HepG2 (cell line): ENCODE measurements at regions not wholly inside any gene's neighbourhood (a gene's known extent, or its start where the extent isn't known, plus 50 kb on each side); places are given as distances from the start of the nearest gene placed in this dataset.
A peak's percentile ranks its signal among the peaks of the same experiment; 100 is the strongest.

ENCODE experiments used
- AGO1 ChIP-seq: fragments of 200-400 bp; formaldehyde crosslinking; IDR thresholded peaks from 2 replicates; pipeline ENCODE4 v1.6.1; 2017; ENCODE audit warnings: mild to moderate bottlenecking, low read depth, low read length, moderate library complexity; ENCODE audit not compliant: poor library complexity, severe bottlenecking
- MEIS2 ChIP-seq: sonication (generic); formaldehyde crosslinking; IDR thresholded peaks from 2 replicates; pipeline ENCODE4 v1.9.0; 2021; ENCODE audit warnings: mild to moderate bottlenecking, missing genetic modification reagents
- NBN ChIP-seq: fragments of 450-650 bp; conservative IDR thresholded peaks from 2 replicates; pipeline ENCODE4 v1.6.1; 2017
- NFAT5 ChIP-seq: sonication (generic); formaldehyde crosslinking; IDR thresholded peaks from 2 replicates; pipeline ENCODE4 v1.4.0; 2020; ENCODE audit warnings: missing genetic modification reagents
- RBM22 ChIP-seq: fragments of 200-400 bp; formaldehyde crosslinking; optimal IDR thresholded peaks from 2 replicates; pipeline ENCODE3; 2017; ENCODE audit warnings: mild to moderate bottlenecking, low read length, moderate library complexity
- RCOR2 ChIP-seq: IDR thresholded peaks from 2 replicates; pipeline ENCODE4 v1.6.1; 2016; ENCODE audit warnings: missing biosample characterization, missing genetic modification reagents
- ZNF792 ChIP-seq: IDR thresholded peaks from 2 replicates; pipeline ENCODE4 v1.6.1; 2016
- TF ChIP-seq, protein P1 (sequence below): sonication (generic); formaldehyde crosslinking; IDR thresholded peaks from 2 replicates; pipeline ENCODE4 v1.9.0; 2022; ENCODE audit warnings: missing genetic modification reagents, mild to moderate bottlenecking, borderline replicate concordance
- TF ChIP-seq, protein P2 (sequence below): sonication (generic); formaldehyde crosslinking; IDR thresholded peaks from 2 replicates; pipeline ENCODE4 v1.5.0; 2020; ENCODE audit warnings: missing genetic modification reagents
- TF ChIP-seq, protein P3 (sequence below): sonication (generic); formaldehyde crosslinking; IDR thresholded peaks from 2 replicates; pipeline ENCODE4 v1.4.0; 2020; ENCODE audit warnings: missing genetic modification reagents, mild to moderate bottlenecking, borderline replicate concordance
- TF ChIP-seq, protein P4 (sequence below): sonication (generic); formaldehyde crosslinking; IDR thresholded peaks from 2 replicates; pipeline ENCODE4 v1.9.0; 2021; ENCODE audit warnings: missing genetic modification reagents, borderline replicate concordance

GRCh38 chr21:39033878-39034589, 149.2 kb downstream of the PSMG1 start (continued):
- TF ChIP-seq, protein P1, sequence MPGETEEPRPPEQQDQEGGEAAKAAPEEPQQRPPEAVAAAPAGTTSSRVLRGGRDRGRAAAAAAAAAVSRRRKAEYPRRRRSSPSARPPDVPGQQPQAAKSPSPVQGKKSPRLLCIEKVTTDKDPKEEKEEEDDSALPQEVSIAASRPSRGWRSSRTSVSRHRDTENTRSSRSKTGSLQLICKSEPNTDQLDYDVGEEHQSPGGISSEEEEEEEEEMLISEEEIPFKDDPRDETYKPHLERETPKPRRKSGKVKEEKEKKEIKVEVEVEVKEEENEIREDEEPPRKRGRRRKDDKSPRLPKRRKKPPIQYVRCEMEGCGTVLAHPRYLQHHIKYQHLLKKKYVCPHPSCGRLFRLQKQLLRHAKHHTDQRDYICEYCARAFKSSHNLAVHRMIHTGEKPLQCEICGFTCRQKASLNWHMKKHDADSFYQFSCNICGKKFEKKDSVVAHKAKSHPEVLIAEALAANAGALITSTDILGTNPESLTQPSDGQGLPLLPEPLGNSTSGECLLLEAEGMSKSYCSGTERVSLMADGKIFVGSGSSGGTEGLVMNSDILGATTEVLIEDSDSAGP (CRISPR knock-in tag): peak; percentile 77
- TF ChIP-seq RCOR2 (CRISPR knock-in tag) (peak; percentile 85; the same call in 1 of the 2 replicates), NFAT5 (no peak; the same call in 1 of the 2 replicates), RBM22 (no peak), NBN (no peak), AGO1 (no peak), ZNF792 (CRISPR knock-in tag) (peak; percentile 94; the same call in 1 of the 2 replicates), MEIS2 (CRISPR knock-in tag) (peak; percentile 98)
- TF ChIP-seq, protein P2, sequence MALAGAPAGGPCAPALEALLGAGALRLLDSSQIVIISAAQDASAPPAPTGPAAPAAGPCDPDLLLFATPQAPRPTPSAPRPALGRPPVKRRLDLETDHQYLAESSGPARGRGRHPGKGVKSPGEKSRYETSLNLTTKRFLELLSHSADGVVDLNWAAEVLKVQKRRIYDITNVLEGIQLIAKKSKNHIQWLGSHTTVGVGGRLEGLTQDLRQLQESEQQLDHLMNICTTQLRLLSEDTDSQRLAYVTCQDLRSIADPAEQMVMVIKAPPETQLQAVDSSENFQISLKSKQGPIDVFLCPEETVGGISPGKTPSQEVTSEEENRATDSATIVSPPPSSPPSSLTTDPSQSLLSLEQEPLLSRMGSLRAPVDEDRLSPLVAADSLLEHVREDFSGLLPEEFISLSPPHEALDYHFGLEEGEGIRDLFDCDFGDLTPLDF: 0 out of 2 replicates have a peak, but pooled peaks have one; percentile 60
- TF ChIP-seq, protein P3, sequence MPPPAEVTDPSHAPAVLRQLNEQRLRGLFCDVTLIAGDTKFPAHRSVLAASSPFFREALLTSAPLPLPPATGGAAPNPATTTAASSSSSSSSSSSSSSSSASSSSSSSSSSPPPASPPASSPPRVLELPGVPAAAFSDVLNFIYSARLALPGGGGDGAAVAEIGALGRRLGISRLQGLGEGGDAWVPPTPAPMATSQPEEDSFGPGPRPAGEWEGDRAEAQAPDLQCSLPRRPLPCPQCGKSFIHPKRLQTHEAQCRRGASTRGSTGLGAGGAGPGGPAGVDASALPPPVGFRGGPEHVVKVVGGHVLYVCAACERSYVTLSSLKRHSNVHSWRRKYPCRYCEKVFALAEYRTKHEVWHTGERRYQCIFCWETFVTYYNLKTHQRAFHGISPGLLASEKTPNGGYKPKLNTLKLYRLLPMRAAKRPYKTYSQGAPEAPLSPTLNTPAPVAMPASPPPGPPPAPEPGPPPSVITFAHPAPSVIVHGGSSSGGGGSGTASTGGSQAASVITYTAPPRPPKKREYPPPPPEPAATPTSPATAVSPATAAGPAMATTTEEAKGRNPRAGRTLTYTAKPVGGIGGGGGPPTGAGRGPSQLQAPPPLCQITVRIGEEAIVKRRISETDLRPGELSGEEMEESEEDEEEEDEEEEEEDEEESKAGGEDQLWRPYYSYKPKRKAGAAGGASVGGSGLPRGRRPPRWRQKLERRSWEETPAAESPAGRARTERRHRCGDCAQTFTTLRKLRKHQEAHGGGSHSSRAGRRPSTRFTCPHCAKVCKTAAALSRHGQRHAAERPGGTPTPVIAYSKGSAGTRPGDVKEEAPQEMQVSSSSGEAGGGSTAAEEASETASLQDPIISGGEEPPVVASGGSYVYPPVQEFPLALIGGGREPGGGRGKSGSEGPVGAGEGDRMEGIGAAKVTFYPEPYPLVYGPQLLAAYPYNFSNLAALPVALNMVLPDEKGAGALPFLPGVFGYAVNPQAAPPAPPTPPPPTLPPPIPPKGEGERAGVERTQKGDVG (CRISPR knock-in tag): peak; percentile 93; the same call in 1 of the 2 replicates
- TF ChIP-seq, protein P4, sequence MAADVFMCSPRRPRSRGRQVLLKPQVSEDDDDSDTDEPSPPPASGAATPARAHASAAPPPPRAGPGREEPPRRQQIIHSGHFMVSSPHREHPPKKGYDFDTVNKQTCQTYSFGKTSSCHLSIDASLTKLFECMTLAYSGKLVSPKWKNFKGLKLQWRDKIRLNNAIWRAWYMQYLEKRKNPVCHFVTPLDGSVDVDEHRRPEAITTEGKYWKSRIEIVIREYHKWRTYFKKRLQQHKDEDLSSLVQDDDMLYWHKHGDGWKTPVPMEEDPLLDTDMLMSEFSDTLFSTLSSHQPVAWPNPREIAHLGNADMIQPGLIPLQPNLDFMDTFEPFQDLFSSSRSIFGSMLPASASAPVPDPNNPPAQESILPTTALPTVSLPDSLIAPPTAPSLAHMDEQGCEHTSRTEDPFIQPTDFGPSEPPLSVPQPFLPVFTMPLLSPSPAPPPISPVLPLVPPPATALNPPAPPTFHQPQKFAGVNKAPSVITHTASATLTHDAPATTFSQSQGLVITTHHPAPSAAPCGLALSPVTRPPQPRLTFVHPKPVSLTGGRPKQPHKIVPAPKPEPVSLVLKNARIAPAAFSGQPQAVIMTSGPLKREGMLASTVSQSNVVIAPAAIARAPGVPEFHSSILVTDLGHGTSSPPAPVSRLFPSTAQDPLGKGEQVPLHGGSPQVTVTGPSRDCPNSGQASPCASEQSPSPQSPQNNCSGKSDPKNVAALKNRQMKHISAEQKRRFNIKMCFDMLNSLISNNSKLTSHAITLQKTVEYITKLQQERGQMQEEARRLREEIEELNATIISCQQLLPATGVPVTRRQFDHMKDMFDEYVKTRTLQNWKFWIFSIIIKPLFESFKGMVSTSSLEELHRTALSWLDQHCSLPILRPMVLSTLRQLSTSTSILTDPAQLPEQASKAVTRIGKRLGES (CRISPR knock-in tag): peak; percentile 83
